Suprapubic skin (tissue), 4 donors: ENCODE measurements at regions not wholly inside any gene's neighbourhood (a gene's known extent, or its start where the extent isn't known, plus 50 kb on each side); places are given as distances from the start of the nearest gene placed in this dataset.

Experiments used
- DNase-seq, 2 donors: peaks; one replicate each; pipeline ENCODE4 v3.0.0-alpha.2; 2019; ENCODE audit warnings: low spot score in 2 of 2
- H3K27ac ChIP-seq: fragments of 200-600 bp; sonication (generic); one replicate; pipeline ENCODE4 v1.5.1; 2019
- H3K27me3 ChIP-seq: fragments of 200-600 bp; sonication (generic); one replicate; pipeline ENCODE4 v1.5.1; 2019
- H3K36me3 ChIP-seq: fragments of 200-600 bp; sonication (generic); one replicate; pipeline ENCODE4 v1.5.1; 2019
- H3K4me1 ChIP-seq: fragments of 200-600 bp; sonication (generic); one replicate; pipeline ENCODE4 v1.5.1; 2019
- H3K4me3 ChIP-seq: fragments of 200-600 bp; sonication (generic); one replicate; pipeline ENCODE4 v1.5.1; 2019; ENCODE audit warnings: mild to moderate bottlenecking
- H3K9me3 ChIP-seq: fragments of 200-600 bp; sonication (generic); one replicate; pipeline ENCODE4 v1.5.1; 2019
- EP300 ChIP-seq: sonication (generic); formaldehyde crosslinking; IDR thresholded peaks from one replicate; pipeline ENCODE4 v1.6.1; 2017; ENCODE audit warnings: antibody characterized with exemption
- POLR2A ChIP-seq, 2 donors: fragments of 450-650 bp; IDR thresholded peaks; one replicate each; pipeline ENCODE4 v1.6.1; 2017; ENCODE audit warnings: antibody characterized with exemption in 2 of 2, mild to moderate bottlenecking in 2 of 2, moderate library complexity in 2 of 2
- POLR2AphosphoS5 ChIP-seq, 3 donors: sonication (generic); formaldehyde crosslinking; IDR thresholded peaks; one replicate each; pipeline ENCODE4 v1.6.1; 2017; ENCODE audit warnings: antibody characterized with exemption in 3 of 3
- WGBS: methylation state at CpG from one replicate; pipeline ENCODE4 v1.1.5; 2018; 5-methylcytosine and 5-hydroxymethylcytosine counted together
- TF ChIP-seq, protein P1 (sequence below), 2 donors: fragments of 200-600 bp in 1 of 2; fragments of 450-650 bp in 1 of 2; sonication (generic) in 1 of 2; IDR thresholded peaks; one replicate each; pipeline ENCODE4 v1.5.1; 2016 to 2019; ENCODE audit warnings: antibody characterized with exemption in 2 of 2, mild to moderate bottlenecking in 1 of 2, moderate library complexity in 1 of 2

DNA sequence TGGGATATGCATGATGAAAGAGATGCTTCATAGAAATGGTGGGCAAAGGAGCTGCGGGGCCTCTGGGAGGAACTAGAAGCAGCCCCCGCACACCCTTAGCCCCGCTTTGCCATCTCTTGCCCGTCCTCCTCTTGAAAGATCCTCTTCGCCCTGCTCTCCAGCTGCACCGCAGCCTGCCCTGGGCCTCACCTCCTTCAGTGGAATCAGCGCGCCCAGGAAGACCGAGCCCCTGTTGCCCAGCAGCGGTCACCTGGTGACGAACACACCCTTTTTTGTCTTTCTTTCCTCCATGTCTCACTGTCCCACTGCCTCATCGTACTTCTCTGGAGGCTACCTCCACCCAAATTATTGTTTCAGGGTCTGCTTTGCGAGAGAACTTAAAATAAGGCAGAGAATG is 807.6 kb downstream of the UQCRFS1 start:
- H3K36me3 ChIP-seq: no peaks in the 10 kb centered on the region
- peaks cover 22% of the 10 kb centered on the region for H3K27me3 ChIP-seq
- H3K27ac ChIP-seq: no peak overlapping the region
- no peak for TF ChIP-seq POLR2A (IDR thresholded peaks at IDR 0.05)
- no peak for TF ChIP-seq EP300
- TF ChIP-seq POLR2AphosphoS5 (IDR thresholded peaks at IDR 0.05): no peak
- TF ChIP-seq, protein P1, sequence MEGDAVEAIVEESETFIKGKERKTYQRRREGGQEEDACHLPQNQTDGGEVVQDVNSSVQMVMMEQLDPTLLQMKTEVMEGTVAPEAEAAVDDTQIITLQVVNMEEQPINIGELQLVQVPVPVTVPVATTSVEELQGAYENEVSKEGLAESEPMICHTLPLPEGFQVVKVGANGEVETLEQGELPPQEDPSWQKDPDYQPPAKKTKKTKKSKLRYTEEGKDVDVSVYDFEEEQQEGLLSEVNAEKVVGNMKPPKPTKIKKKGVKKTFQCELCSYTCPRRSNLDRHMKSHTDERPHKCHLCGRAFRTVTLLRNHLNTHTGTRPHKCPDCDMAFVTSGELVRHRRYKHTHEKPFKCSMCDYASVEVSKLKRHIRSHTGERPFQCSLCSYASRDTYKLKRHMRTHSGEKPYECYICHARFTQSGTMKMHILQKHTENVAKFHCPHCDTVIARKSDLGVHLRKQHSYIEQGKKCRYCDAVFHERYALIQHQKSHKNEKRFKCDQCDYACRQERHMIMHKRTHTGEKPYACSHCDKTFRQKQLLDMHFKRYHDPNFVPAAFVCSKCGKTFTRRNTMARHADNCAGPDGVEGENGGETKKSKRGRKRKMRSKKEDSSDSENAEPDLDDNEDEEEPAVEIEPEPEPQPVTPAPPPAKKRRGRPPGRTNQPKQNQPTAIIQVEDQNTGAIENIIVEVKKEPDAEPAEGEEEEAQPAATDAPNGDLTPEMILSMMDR (IDR thresholded peaks at IDR 0.05): no peak
- no peaks in the 10 kb centered on the region for H3K9me3 ChIP-seq
- H3K4me3 ChIP-seq: no peak overlapping the region
- WGBS: 76% methylated on average over 13 of the region's 13 CpGs
- no peaks in the 10 kb centered on the region for H3K4me1 ChIP-seq
- DNase-seq: no peak

DNA sequence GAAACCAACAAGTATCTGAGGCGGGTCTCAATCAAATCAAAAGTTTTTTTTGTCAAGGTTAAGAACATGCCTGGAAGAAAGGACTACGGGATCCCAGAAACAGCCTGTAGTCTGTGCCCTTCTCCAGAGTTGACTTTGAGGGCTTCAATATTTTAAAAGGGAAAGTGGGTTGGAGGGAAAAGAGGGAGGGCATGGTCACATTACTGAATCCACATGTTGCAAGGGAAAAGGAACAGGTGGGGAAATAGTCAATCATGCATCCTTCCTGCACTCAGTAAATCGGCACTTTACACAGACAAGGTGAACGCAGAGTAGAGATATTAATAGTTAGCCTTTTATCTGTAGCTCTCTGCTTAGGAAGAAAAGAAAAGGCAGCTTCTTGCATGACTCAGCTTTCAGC is 808.5 kb downstream of the UQCRFS1 start:
- Histone ChIP-seq H3K36me3 (no peaks in the 10 kb centered on the region), H3K9me3 (no peaks in the 10 kb centered on the region), H3K4me3 (no peak overlapping the region), H3K27ac (no peak overlapping the region), H3K27me3 (peaks cover 22% of the 10 kb centered on the region), H3K4me1 (no peaks in the 10 kb centered on the region)
- WGBS: 73% methylated on average over 4 of the region's 4 CpGs
- no peak for TF ChIP-seq POLR2AphosphoS5 (IDR thresholded peaks at IDR 0.05)
- TF ChIP-seq, protein P1 (IDR thresholded peaks at IDR 0.05): no peak
- no peak for TF ChIP-seq POLR2A (IDR thresholded peaks at IDR 0.05)
- no peak for TF ChIP-seq EP300
- DNase-seq: no peak

DNA sequence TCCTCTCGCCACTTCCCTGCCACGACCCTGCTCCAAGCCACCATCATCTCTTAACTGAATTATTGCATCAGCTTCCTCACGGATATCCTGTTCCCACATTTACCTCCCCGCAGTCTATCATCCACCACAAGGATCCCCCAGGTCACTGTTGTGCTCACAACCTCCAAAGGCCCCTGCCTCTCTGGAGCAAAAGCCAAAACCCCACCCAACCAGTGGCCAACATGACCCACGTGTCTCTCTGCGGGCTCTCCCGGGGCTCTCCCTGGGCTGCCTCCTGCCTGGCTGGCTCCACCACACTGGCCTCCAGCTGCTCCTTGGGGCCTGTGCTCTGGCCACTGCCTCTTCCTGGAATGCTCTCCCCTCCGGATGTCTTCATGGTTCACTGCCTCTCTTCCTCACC is 809.3 kb downstream of the UQCRFS1 start:
- Histone ChIP-seq H3K27ac (no peak overlapping the region), H3K4me3 (no peak overlapping the region), H3K9me3 (no peaks in the 10 kb centered on the region), H3K4me1 (no peaks in the 10 kb centered on the region), H3K27me3 (peaks cover 22% of the 10 kb centered on the region), H3K36me3 (no peaks in the 10 kb centered on the region)
- 65% methylated on average over 8 of the region's 8 CpGs for WGBS
- no peak for DNase-seq
- TF ChIP-seq, protein P1 (IDR thresholded peaks at IDR 0.05): no peak
- TF ChIP-seq EP300 (no peak), POLR2A (IDR thresholded peaks at IDR 0.05) (no peak), POLR2AphosphoS5 (IDR thresholded peaks at IDR 0.05) (no peak)

DNA sequence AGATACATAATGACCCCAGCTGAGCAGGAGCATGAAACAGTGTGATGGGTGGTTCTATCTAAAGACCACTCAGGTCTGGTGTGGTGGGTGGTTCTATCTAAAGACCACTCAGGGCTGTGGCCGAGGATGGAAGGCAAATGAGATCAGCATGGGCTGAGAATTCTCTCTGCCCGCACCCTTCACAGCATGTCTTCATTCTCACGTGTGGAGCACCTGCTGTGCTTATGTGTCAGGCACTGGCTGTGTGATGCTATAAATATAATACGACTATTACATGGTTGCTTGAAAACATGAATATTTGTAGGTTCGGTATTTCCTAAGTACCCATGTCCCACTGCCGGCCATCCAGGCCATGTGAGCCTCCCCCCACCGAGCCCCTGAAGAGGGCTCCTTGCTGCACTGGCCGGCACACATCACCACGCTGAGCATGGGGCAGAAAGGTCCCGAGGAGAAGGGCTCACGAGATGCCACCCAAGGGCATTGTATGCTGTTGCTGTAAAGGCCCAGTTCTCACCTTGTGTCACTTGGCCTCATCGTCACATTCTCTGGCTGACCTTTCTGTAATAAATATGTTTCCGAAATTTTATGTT is 810.2 kb downstream of the UQCRFS1 start:
- H3K27ac ChIP-seq: no peak overlapping the region
- 61% methylated on average over 13 of the region's 13 CpGs for WGBS

DNA sequence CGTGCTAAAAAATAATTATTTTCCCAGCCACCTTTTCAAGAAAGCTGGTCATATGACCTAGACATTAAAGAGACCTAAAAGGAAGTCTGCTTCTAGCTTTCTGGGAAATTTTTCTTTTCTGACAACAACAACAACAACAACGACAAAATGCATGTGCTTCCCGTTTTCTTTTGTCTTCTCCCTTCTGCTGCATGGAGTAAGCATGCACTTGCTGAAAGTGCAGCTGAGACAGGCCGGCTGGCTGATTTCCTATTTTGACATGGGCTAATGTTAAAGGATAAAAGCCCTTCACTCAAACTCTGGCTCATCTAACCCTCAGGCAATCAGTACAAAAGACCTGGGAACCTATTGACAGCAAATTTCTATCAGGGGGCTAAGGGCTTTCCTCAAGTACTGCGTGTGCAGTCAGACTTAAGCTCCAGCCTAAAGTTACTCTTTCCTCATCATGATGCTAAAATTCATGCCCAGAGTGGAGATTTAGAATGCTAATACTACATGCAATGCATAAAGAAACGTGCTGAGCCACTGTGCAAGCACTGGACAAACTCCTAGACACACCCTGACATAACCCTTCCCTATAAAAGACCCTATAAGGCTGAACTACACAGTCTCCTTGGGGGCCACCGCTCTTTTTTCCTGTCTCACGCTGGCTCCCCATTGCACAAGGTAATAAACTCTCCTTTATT is 811.1 kb downstream of the UQCRFS1 start:
- H3K4me3 ChIP-seq: no peak overlapping the region
- H3K4me1 ChIP-seq: no peaks in the 10 kb centered on the region
- peaks cover 22% of the 10 kb centered on the region for H3K27me3 ChIP-seq
- no peak for DNase-seq
- H3K9me3 ChIP-seq: no peaks in the 10 kb centered on the region
- H3K36me3 ChIP-seq: no peaks in the 10 kb centered on the region
- TF ChIP-seq EP300: no peak
- TF ChIP-seq POLR2A (IDR thresholded peaks at IDR 0.05): no peak
- TF ChIP-seq POLR2AphosphoS5 (IDR thresholded peaks at IDR 0.05): no peak
- TF ChIP-seq, protein P1 (IDR thresholded peaks at IDR 0.05): no peak
- WGBS: 50% methylated on average over 8 of the region's 8 CpGs
- no peak overlapping the region for H3K27ac ChIP-seq

More for the DNA sequence above, 810.2 kb downstream of the UQCRFS1 start:
- H3K4me3 ChIP-seq: no peak overlapping the region
- H3K36me3 ChIP-seq: no peaks in the 10 kb centered on the region
- no peak for TF ChIP-seq EP300
- no peak for TF ChIP-seq POLR2A (IDR thresholded peaks at IDR 0.05)
- TF ChIP-seq, protein P1 (IDR thresholded peaks at IDR 0.05): no peak
- no peak for TF ChIP-seq POLR2AphosphoS5 (IDR thresholded peaks at IDR 0.05)
- peaks cover 22% of the 10 kb centered on the region for H3K27me3 ChIP-seq
- H3K9me3 ChIP-seq: no peaks in the 10 kb centered on the region
- no peak for DNase-seq
- no peaks in the 10 kb centered on the region for H3K4me1 ChIP-seq
